Left lobe of liver (tissue), 2 donors: ENCODE measurements at regions not wholly inside any gene's neighbourhood (a gene's known extent, or its start where the extent isn't known, plus 50 kb on each side); places are given as distances from the start of the nearest gene placed in this dataset.
A peak's percentile ranks its signal among the peaks of the same experiment; 100 is the strongest.

Source experiments
- ATAC-seq: fragments of 200-7000 bp; cut with Tn5 transposase; one replicate; pipeline ENCODE4 v1.9.1; 2020; ENCODE audit warnings: mild to moderate bottlenecking, moderate library complexity
- DNase-seq: peaks from one replicate; pipeline ENCODE4 v3.0.0-alpha.2; 2020; ENCODE audit warnings: low spot score
- donor health status: DM: no; HTN: no; CAD: no; lungs with moderate emphysema.
- donor health status: DM: no; HTN: yes; CAD: no.

- ATAC-seq, result no peak
Observed at GRCh38 chr5:34476941-34477565, 179.1 kb upstream of the RAI14 start.

GRCh38 chr5:34480810-34481528 lies 175.2 kb upstream of the RAI14 start:
- no peak for DNase-seq
- no peak for ATAC-seq

More at GRCh38 chr5:34476941-34477565, 179.1 kb upstream of the RAI14 start:
- DNase-seq, result no peak

GRCh38 chr5:34483442-34484033 lies 172.6 kb upstream of the RAI14 start:
- no peak for ATAC-seq
- DNase-seq, result no peak

- ATAC-seq, result peak; percentile 53
Observed at GRCh38 chr5:34484216-34484920, 171.8 kb upstream of the RAI14 start.

DNA sequence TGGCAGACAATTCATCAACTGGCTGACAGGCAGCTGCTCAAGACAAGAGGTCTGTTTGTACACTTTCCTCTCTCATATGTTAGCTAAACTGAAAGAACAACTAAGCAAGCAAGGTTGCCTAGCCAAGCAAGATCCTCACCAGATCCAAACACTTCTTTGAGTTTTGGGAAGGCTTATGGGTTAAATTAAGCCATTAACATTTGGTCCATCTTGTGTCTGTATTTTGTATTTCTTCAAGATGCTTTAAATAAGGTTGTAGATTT lies 170.4 kb upstream of the RAI14 start:
- DNase-seq, result no peak
- no peak for ATAC-seq

More at GRCh38 chr5:34484216-34484920, 171.8 kb upstream of the RAI14 start:
- DNase-seq, result no peak

GRCh38 chr5:34486160-34486848 lies 169.8 kb upstream of the RAI14 start:
- ATAC-seq, result peak; percentile 79
- peak; percentile 85 for DNase-seq

DNA sequence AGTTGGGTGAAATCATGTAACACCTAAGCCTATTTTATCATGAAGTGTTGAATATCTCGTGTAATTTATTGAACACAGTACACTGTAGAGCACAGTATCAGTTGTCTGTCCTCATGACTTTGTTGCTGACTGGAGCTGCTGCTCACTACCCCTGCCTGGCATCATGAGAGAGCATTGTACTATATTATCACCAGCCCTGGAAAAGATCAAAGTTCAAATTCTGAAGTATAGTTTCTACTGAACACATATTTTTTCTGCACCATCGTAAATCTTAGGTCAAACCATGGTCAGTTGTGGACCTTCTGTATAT lies 169.3 kb upstream of the RAI14 start:
- ATAC-seq (peak; percentile 42), DNase-seq (no peak)

GRCh38 chr5:34487159-34487879 lies 168.8 kb upstream of the RAI14 start:
- ATAC-seq (peak; percentile 74), DNase-seq (peak; percentile 83)

GRCh38 chr5:34487956-34488355 lies 168.2 kb upstream of the RAI14 start:
- ATAC-seq, result no peak
- no peak for DNase-seq

DNA sequence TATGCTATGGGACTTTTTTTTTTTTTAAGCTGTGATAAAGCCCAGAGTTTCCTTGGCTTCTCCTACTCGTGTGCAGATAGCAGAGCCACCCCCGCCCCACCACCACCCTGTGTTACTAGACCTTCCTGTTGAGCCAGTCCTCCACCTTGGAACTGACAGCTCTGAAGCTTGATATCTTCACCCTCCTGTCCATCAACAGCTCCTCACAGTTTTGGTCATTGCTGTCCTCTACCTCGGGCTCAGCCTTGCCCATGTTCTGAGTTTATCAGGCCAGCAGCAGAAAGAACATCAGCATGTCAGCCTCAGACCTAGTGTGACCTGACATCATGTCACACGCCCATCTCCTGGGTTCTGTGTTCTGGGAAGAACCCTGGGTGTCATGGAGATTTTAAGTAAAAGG lies 167.1 kb upstream of the RAI14 start:
- DNase-seq (no peak), ATAC-seq (no peak)

GRCh38 chr5:34490506-34491250 lies 165.4 kb upstream of the RAI14 start:
- ATAC-seq, result no peak
- no peak for DNase-seq

- ATAC-seq, result no peak
- no peak for DNase-seq
Observed at GRCh38 chr5:34491251-34491620, 164.9 kb upstream of the RAI14 start.

DNA sequence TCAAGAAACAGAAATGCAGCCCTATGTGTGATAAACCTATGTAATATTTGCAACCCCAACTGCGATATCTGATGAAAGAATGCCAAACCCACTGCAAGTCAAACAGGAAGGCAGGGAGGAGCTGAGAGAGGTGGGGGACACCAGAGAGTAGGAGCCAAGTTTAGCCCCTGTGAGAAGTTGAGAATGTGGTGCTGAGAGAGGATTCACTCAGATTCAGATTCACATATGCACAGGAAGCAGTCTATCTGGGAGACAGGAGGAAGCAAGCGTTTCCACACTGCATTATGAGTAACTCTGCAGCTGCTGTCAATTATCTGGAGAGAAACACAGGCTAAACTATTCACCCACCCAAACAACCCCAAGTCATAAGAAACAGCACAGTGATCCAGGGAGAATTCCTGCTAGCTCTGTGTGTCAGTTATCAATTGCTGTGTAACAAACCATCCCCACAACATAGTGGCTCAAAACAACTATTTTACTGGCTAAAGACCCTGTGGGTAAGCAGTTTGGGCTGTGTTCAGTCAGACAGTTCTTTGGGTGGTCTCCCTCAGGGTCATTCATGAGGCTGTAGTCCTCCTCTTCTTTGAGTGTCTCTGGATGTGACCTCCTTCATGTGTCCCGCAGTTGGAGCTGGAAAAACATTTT lies 161.9 kb upstream of the RAI14 start:
- ATAC-seq, result no peak

GRCh38 chr5:34495178-34495577 lies 160.9 kb upstream of the RAI14 start:
- DNase-seq (no peak), ATAC-seq (peak; percentile 31)

More for the DNA sequence above, 161.9 kb upstream of the RAI14 start:
- DNase-seq, result no peak

- ATAC-seq (no peak), DNase-seq (no peak)
Observed at GRCh38 chr5:34496260-34496691, 159.9 kb upstream of the RAI14 start.

DNA sequence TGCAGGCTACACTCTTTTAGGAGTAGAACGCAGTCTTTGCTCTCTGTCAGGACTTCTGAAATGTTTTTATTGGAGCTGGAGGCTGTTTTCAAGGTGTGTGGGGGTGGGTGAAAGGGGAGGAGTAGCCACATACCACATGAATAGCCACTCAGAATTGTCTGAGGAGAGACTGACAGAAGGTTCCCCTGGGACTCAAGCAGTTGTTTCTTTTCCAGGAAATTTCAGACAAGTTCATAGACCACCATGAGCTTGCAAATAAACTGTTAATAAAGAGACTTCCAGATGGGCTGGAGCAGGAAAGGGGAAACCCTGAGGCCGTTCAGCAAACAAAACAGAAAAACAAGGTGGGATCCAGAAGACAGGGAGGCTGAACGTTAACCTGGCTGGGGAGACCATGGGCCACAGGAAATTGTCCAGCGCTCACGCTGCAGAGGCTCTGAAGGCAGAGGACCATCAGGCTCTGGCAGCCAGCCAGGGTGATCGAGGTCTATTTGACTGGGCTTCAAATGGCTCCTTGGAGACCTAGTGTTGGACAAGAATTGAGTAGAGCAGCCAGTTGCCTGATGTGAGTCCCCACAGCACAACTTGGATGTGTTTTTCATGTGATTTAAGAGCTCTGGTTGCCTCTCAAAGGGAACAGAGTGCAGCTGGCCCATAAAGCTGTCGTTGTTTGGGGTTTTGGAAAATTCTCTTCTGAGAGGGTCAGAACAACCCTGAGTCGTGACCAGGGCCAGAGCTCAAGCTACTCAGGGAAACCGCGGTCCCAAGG lies 159.2 kb upstream of the RAI14 start:
- DNase-seq (no peak), ATAC-seq (no peak)

DNA sequence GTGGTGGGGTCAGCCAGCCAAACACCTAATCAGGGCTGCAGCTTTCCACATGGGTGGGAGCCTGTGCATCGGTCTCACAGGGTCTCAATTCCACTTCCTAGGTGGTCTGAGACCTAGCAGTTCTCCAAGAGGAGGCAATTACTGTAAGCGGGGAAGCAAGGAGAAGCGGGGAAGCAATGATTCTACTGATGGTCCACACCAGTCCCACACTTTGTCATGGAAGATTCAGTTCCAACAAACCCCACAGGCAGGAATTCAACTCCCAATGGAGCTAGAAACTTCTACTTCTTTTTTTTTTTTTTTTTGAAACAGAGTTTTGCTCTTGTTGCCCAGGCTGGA lies 158.7 kb upstream of the RAI14 start:
- DNase-seq (no peak), ATAC-seq (no peak)

GRCh38 chr5:34498572-34498971 lies 157.6 kb upstream of the RAI14 start:
- ATAC-seq, result peak; percentile 25

More at GRCh38 chr5:34498572-34498971, 157.6 kb upstream of the RAI14 start:
- DNase-seq, result no peak
